ENCODE measurements at regions not wholly inside any gene's neighbourhood (a gene's known extent, or its start where the extent isn't known, plus 50 kb on each side); places are given as distances from the start of the nearest gene placed in this dataset.

GRCh38 chr9:135258461-135258860 lies 171.0 kb downstream of the OLFM1 start:
- DNase-seq (ENCODE audit: low read depth in 2 of 2) = no peak
- H3K79me2 ChIP-seq (ENCODE audit: control insufficient read depth, insufficient read depth, low read length) = no peaks in the 10 kb centered on the region
- H3K4me3 ChIP-seq (replicated peaks in 1 of 4; ENCODE audit: control extremely low read depth in 1 of 4, insufficient read depth in 1 of 4, low read depth in 3 of 4, low read length in 4 of 4) = no peak overlapping the region
- no peak overlapping the region for H3K9ac ChIP-seq (ENCODE audit: insufficient read depth, low read length)
- H3K4me1 ChIP-seq (ENCODE audit: control insufficient read depth, extremely low read depth, insufficient read depth, low read length) = no peaks in the 10 kb centered on the region
- H3K9me3 ChIP-seq (ENCODE audit: control insufficient read depth, insufficient read depth, low read depth, low read length) = no peaks in the 10 kb centered on the region
- no peak overlapping the region for H2AFZ ChIP-seq (ENCODE audit: low read length)
- H3K27me3 ChIP-seq (ENCODE audit: control insufficient read depth, insufficient read depth, low read length) = no peaks in the 10 kb centered on the region
- H4K20me1 ChIP-seq (ENCODE audit: control insufficient read depth, extremely low read depth, insufficient read depth, low read length) = no peaks in the 10 kb centered on the region
- H3K4me2 ChIP-seq (ENCODE audit: extremely low read depth, insufficient read depth, low read length) = no peak overlapping the region
- TF ChIP-seq EZH2 (IDR thresholded peaks at IDR 0.05; ENCODE audit: low read length, missing control alignments) = no peak
- no peak for TF ChIP-seq CTCF (conservative IDR thresholded peaks at IDR 0.05 in 1 of 2, IDR thresholded peaks at IDR 0.05 in 1 of 2; ENCODE audit: low read depth in 1 of 2, low read length in 2 of 2)
- no peak overlapping the region for H3K27ac ChIP-seq (ENCODE audit: insufficient read depth, low read length)
- no peaks in the 10 kb centered on the region for H3K36me3 ChIP-seq (ENCODE audit: control insufficient read depth, insufficient read depth, low read length)

- H3K9ac ChIP-seq (ENCODE audit: insufficient read depth, low read length) = no peak overlapping the region
- no peak overlapping the region for H2AFZ ChIP-seq (ENCODE audit: low read length)
- no peak overlapping the region for H3K4me3 ChIP-seq (replicated peaks in 1 of 4; ENCODE audit: control extremely low read depth in 1 of 4, insufficient read depth in 1 of 4, low read depth in 3 of 4, low read length in 4 of 4)
- H3K9me3 ChIP-seq (ENCODE audit: control insufficient read depth, insufficient read depth, low read depth, low read length) = no peaks in the 10 kb centered on the region
- no peak overlapping the region for H3K27ac ChIP-seq (ENCODE audit: insufficient read depth, low read length)
- TF ChIP-seq EZH2 (IDR thresholded peaks at IDR 0.05; ENCODE audit: low read length, missing control alignments) (no peak), CTCF (conservative IDR thresholded peaks at IDR 0.05 in 1 of 2, IDR thresholded peaks at IDR 0.05 in 1 of 2; ENCODE audit: low read depth in 1 of 2, low read length in 2 of 2) (no peak)
- DNase-seq (ENCODE audit: low read depth in 2 of 2) = no peak
- H3K4me1 ChIP-seq (ENCODE audit: control insufficient read depth, extremely low read depth, insufficient read depth, low read length) = no peaks in the 10 kb centered on the region
- no peaks in the 10 kb centered on the region for H4K20me1 ChIP-seq (ENCODE audit: control insufficient read depth, extremely low read depth, insufficient read depth, low read length)
- no peaks in the 10 kb centered on the region for H3K79me2 ChIP-seq (ENCODE audit: control insufficient read depth, insufficient read depth, low read length)
- H3K27me3 ChIP-seq (ENCODE audit: control insufficient read depth, insufficient read depth, low read length) = no peaks in the 10 kb centered on the region
- no peaks in the 10 kb centered on the region for H3K36me3 ChIP-seq (ENCODE audit: control insufficient read depth, insufficient read depth, low read length)
- no peak overlapping the region for H3K4me2 ChIP-seq (ENCODE audit: extremely low read depth, insufficient read depth, low read length)
Measured at GRCh38 chr9:135259273-135259672, 171.8 kb downstream of the OLFM1 start.

- Histone ChIP-seq H3K79me2 (ENCODE audit: control insufficient read depth, insufficient read depth, low read length) (no peaks in the 10 kb centered on the region), H3K4me2 (ENCODE audit: extremely low read depth, insufficient read depth, low read length) (no peak overlapping the region), H3K4me1 (ENCODE audit: control insufficient read depth, extremely low read depth, insufficient read depth, low read length) (no peaks in the 10 kb centered on the region), H3K36me3 (ENCODE audit: control insufficient read depth, insufficient read depth, low read length) (no peaks in the 10 kb centered on the region), H3K4me3 (replicated peaks in 1 of 4; ENCODE audit: control extremely low read depth in 1 of 4, insufficient read depth in 1 of 4, low read depth in 3 of 4, low read length in 4 of 4) (no peak overlapping the region), H2AFZ (ENCODE audit: low read length) (no peak overlapping the region), H4K20me1 (ENCODE audit: control insufficient read depth, extremely low read depth, insufficient read depth, low read length) (no peaks in the 10 kb centered on the region), H3K9me3 (ENCODE audit: control insufficient read depth, insufficient read depth, low read depth, low read length) (no peaks in the 10 kb centered on the region), H3K27ac (ENCODE audit: insufficient read depth, low read length) (no peak overlapping the region), H3K27me3 (ENCODE audit: control insufficient read depth, insufficient read depth, low read length) (no peaks in the 10 kb centered on the region), H3K9ac (ENCODE audit: insufficient read depth, low read length) (no peak overlapping the region)
- DNase-seq (ENCODE audit: low read depth in 2 of 2) = no peak
- TF ChIP-seq EZH2 (IDR thresholded peaks at IDR 0.05; ENCODE audit: low read length, missing control alignments) (no peak), CTCF (conservative IDR thresholded peaks at IDR 0.05 in 1 of 2, IDR thresholded peaks at IDR 0.05 in 1 of 2; ENCODE audit: low read depth in 1 of 2, low read length in 2 of 2) (no peak)
Measured at GRCh38 chr9:135260221-135261180, 173.0 kb downstream of the OLFM1 start.
